Vagina (tissue), 2 donors: ENCODE measurements at regions not wholly inside any gene's neighbourhood (a gene's known extent, or its start where the extent isn't known, plus 50 kb on each side); places are given as distances from the start of the nearest gene placed in this dataset.

Experiments
- DNase-seq, 2 donors: peaks; one replicate each; pipeline ENCODE4 v3.0.0-alpha.2; 2017; ENCODE audit errors: extremely low spot score in 2 of 2
- H3K27ac ChIP-seq: fragments of 200-600 bp; sonication (generic); one replicate; pipeline ENCODE4 v1.5.1; 2019
- H3K27me3 ChIP-seq: fragments of 200-600 bp; sonication (generic); one replicate; pipeline ENCODE4 v1.5.1; 2019
- H3K36me3 ChIP-seq, 2 donors: fragments of 200-600 bp; sonication (generic); one replicate each; pipeline ENCODE4 v1.5.1; 2017 to 2019
- H3K4me1 ChIP-seq: fragments of 200-600 bp; sonication (generic); one replicate; pipeline ENCODE4 v1.5.1; 2019
- H3K4me3 ChIP-seq, 2 donors: fragments of 200-600 bp; sonication (generic); 1 replicate in 1 of 2; 2 replicates in 1 of 2; pipeline ENCODE4 v1.5.1; 2016 to 2019
- H3K9me3 ChIP-seq: fragments of 200-600 bp; sonication (generic); one replicate; pipeline ENCODE4 v1.5.1; 2019
- POLR2A ChIP-seq, 2 donors: fragments of 450-650 bp; IDR thresholded peaks; one replicate each; pipeline ENCODE4 v1.6.1; 2017; ENCODE audit warnings: antibody characterized with exemption in 2 of 2, mild to moderate bottlenecking in 2 of 2, moderate library complexity in 2 of 2
- POLR2AphosphoS5 ChIP-seq, 2 donors: sonication (generic); formaldehyde crosslinking; IDR thresholded peaks; one replicate each; pipeline ENCODE4 v1.9.0; 2017; ENCODE audit warnings: antibody characterized with exemption in 2 of 2, mild to moderate bottlenecking in 2 of 2, low read depth in 1 of 2; ENCODE audit not compliant: insufficient read depth in 1 of 2
- intact Hi-C: fragments of 100-400 bp; cut with DNase I; formaldehyde crosslinking; loops from one replicate; pipeline ENCODE4 v1.15.1; 2023
- TF ChIP-seq, protein P1 (sequence below), 3 experiments: fragments of 450-650 bp in 2 of 3; fragments of 200-600 bp in 1 of 3; sonication (generic) in 1 of 3; IDR thresholded peaks; one replicate each; pipeline ENCODE4 v1.5.1; 2017 to 2019; ENCODE audit warnings: antibody characterized with exemption in 3 of 3, mild to moderate bottlenecking in 2 of 3, moderate library complexity in 2 of 3

DNA sequence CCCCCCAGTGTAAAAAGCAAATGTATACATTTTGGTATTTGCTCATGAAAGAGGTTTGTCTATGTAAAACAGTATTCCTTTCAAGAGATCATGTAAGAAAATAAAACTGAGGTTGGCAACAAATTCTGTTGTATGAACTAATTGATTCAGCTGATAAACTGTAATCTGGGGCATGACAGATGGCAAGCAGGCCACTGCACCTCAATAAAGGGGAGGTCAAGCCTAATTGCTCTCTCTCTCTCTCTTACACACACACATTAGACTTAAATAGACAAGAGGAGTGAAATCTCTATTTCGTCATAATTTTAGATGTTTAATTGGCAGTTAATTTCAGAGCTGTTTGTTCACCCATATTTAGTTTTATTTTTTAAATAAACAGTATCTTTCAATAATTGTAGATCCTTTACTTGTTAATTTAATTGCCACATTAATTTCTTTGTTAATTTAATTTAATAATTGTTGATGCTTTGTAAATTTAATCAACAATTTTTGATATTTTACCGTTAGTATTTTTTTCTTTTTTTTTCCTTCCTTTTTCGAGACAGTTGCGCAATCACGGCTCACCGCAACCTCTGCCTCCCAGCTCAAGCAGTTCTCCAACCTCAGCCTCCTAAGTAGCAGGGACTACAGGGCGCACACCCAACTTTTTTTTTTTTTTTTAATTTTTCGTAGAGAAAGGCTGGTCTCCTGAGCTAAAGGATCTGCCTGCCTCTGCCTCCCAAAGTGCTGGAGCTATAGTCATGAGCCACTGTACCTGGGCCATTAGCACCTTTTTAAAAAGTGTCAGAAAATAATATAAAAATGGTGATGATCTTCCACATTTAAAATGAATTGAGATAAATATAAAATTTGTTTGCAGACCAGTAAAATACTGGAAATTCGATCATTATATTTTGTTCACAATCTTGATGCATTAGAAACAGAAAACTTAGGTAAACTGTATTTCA is 577.7 kb downstream of the SLC16A7 start:
- DNase-seq = no peak
- no peak overlapping the region for H3K4me3 ChIP-seq
- H3K36me3 ChIP-seq = no peaks in the 10 kb centered on the region
- H3K4me1 ChIP-seq = no peaks in the 10 kb centered on the region
- TF ChIP-seq, protein P1, sequence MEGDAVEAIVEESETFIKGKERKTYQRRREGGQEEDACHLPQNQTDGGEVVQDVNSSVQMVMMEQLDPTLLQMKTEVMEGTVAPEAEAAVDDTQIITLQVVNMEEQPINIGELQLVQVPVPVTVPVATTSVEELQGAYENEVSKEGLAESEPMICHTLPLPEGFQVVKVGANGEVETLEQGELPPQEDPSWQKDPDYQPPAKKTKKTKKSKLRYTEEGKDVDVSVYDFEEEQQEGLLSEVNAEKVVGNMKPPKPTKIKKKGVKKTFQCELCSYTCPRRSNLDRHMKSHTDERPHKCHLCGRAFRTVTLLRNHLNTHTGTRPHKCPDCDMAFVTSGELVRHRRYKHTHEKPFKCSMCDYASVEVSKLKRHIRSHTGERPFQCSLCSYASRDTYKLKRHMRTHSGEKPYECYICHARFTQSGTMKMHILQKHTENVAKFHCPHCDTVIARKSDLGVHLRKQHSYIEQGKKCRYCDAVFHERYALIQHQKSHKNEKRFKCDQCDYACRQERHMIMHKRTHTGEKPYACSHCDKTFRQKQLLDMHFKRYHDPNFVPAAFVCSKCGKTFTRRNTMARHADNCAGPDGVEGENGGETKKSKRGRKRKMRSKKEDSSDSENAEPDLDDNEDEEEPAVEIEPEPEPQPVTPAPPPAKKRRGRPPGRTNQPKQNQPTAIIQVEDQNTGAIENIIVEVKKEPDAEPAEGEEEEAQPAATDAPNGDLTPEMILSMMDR (IDR thresholded peaks at IDR 0.05) = no peak
- no peak for TF ChIP-seq POLR2A (IDR thresholded peaks at IDR 0.05)
- TF ChIP-seq POLR2AphosphoS5 (IDR thresholded peaks at IDR 0.05; ENCODE audit: insufficient read depth in 1 of 2, low read depth in 1 of 2) = no peak
- H3K9me3 ChIP-seq = no peaks in the 10 kb centered on the region
- H3K27me3 ChIP-seq = no peaks in the 10 kb centered on the region
- intact Hi-C loops = no loop called here
- H3K27ac ChIP-seq = no peak overlapping the region

GRCh38 chr12:60174476-60174875 is 578.6 kb downstream of the SLC16A7 start:
- H3K4me3 ChIP-seq = no peak overlapping the region
- H3K27ac ChIP-seq = no peak overlapping the region
- TF ChIP-seq POLR2A (IDR thresholded peaks at IDR 0.05) = no peak
- TF ChIP-seq, protein P1 (IDR thresholded peaks at IDR 0.05) = no peak
- TF ChIP-seq POLR2AphosphoS5 (IDR thresholded peaks at IDR 0.05; ENCODE audit: insufficient read depth in 1 of 2, low read depth in 1 of 2) = no peak
- no peak for DNase-seq
- intact Hi-C loops = no loop called here
- no peaks in the 10 kb centered on the region for H3K36me3 ChIP-seq
- no peaks in the 10 kb centered on the region for H3K9me3 ChIP-seq
- no peaks in the 10 kb centered on the region for H3K27me3 ChIP-seq
- no peaks in the 10 kb centered on the region for H3K4me1 ChIP-seq

- Histone ChIP-seq H3K4me3 (no peak overlapping the region), H3K27me3 (no peaks in the 10 kb centered on the region), H3K9me3 (no peaks in the 10 kb centered on the region), H3K4me1 (no peaks in the 10 kb centered on the region), H3K36me3 (no peaks in the 10 kb centered on the region), H3K27ac (no peak overlapping the region)
- intact Hi-C loops = no loop called here
- TF ChIP-seq POLR2A (IDR thresholded peaks at IDR 0.05) (no peak), POLR2AphosphoS5 (IDR thresholded peaks at IDR 0.05; ENCODE audit: insufficient read depth in 1 of 2, low read depth in 1 of 2) (no peak)
- TF ChIP-seq, protein P1 (IDR thresholded peaks at IDR 0.05) = no peak
- DNase-seq = no peak
Measured at GRCh38 chr12:60174941-60175340, 579.1 kb downstream of the SLC16A7 start.

- H3K27me3 ChIP-seq = no peaks in the 10 kb centered on the region
- DNase-seq = no peak
- intact Hi-C loops = no loop called here
Measured at GRCh38 chr12:60176891-60177290, 581.1 kb downstream of the SLC16A7 start.

More at GRCh38 chr12:60176891-60177290, 581.1 kb downstream of the SLC16A7 start:
- Histone ChIP-seq H3K4me1 (no peaks in the 10 kb centered on the region), H3K9me3 (no peaks in the 10 kb centered on the region), H3K36me3 (no peaks in the 10 kb centered on the region), H3K27ac (no peak overlapping the region), H3K4me3 (no peak overlapping the region)
- TF ChIP-seq POLR2AphosphoS5 (IDR thresholded peaks at IDR 0.05; ENCODE audit: insufficient read depth in 1 of 2, low read depth in 1 of 2) (no peak), POLR2A (IDR thresholded peaks at IDR 0.05) (no peak)
- TF ChIP-seq, protein P1 (IDR thresholded peaks at IDR 0.05) = no peak
